Stimulated activated CD8-positive, alpha-beta memory T cell treated with anti-CD3 and anti-CD28 coated beads, Interleukin-15, amount 100 ng/mL, for 1 hour (primary cell): ENCODE measurements at regions not wholly inside any gene's neighbourhood (a gene's known extent, or its start where the extent isn't known, plus 50 kb on each side); places are given as distances from the start of the nearest gene placed in this dataset.

Experiments used
- DNase-seq: peaks from one replicate; pipeline ENCODE4 v3.0.0-alpha.2; 2020; ENCODE audit warnings: low read depth

DNA sequence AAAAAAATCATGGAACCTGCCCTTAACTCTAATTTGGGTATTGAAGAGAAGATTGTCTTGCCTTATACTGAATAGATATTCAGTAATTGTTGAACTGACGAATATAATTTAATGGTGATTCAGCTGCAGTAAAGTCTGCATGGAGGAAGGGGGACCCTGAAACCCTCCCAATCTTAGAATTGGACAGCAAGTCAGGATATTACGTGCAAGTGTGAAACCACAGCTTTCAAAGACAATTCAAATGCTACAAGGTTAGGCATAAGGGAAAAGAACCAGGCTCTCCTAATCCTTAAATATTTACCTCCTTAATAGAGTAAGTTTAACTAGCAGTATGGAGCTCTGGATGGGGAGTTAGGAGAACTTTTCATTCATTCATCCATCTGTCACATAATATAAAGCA is 226.9 kb upstream of the TNP1 start:
- no peak for DNase-seq

DNA sequence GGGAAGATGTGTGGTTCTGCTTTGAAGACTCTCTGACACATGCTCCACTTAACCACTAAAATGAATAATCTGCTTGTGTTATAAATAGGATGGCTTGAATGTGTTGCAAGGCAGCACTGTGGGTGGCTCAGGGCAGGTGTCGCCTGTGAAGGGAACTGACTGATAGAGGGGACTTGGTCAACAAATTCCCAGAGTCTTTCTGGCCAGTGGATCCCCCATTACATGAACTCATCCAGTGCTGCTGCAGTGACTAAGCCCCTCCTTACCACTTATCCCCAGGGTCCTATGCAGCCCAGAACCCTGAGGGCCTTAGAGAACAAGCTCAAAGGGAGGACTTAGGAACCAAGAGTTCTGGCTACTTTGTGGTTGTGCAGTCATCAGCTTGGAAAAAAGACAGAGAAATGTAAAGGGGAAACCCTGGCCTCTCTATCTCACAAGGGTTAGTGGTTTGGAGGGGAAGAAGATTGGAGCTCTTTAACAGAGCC is 226.2 kb upstream of the TNP1 start:
- no peak for DNase-seq

DNA sequence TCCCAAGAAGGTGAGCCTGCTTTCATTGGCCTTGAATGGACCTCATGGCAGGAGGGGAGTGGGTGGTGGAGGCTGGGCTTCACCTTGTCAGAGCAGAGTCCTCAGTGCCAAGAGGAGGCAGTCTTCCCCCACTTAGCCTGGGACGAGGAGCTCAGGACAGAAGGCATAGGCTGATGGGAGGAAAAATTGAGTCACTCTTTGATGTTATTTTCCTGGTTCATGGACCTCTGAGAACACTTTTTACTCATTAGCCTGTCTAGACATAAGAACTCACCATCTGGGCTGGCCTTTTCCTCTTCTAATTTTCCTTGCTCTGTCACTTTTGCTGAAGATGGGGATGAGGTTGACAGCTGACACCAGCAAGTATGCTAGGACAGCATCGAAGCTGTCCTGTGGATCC is 225.7 kb upstream of the TNP1 start:
- no peak for DNase-seq

GRCh38 chr2:217081799-217082198 is 221.9 kb upstream of the TNP1 start:
- DNase-seq, result no peak

- DNase-seq, result no peak
These were observed 219.3 kb upstream of the TNP1 start for GRCh38 chr2:217079165-217079564.

- no peak for DNase-seq
These were observed 218.1 kb upstream of the TNP1 start for GRCh38 chr2:217077831-217078407.

DNA sequence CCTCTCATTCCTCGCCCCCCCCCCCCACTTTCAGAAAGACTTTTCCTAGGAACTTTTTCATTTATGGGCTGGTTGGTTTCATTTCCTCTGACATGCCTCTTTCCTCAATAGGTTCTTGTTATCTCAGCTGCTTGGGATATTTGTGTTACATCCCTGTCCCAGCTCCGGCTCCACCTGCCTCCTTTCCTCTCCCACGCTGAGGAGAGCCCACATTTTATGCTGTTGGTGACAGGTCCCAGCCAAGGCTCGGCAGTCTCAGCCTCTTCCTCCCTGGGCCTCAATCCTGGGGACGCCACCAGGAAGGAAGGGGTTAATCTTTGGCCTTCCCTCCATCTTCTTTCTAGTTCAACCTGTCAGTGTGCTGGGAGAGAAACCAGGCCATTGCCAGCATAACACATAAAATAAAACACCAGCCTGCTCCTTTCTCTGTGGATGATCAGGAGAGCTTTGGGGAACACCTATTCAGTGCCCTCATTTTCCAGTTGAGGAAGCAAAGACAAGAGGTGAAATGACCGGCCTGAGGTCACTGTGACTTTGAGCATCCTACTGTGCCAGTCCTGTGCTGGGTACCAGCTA is 216.9 kb upstream of the TNP1 start:
- no peak for DNase-seq

GRCh38 chr2:217076058-217076435 is 216.2 kb upstream of the TNP1 start:
- no peak for DNase-seq

- no peak for DNase-seq
These were observed 215.6 kb upstream of the TNP1 start for GRCh38 chr2:217075268-217076057.

DNA sequence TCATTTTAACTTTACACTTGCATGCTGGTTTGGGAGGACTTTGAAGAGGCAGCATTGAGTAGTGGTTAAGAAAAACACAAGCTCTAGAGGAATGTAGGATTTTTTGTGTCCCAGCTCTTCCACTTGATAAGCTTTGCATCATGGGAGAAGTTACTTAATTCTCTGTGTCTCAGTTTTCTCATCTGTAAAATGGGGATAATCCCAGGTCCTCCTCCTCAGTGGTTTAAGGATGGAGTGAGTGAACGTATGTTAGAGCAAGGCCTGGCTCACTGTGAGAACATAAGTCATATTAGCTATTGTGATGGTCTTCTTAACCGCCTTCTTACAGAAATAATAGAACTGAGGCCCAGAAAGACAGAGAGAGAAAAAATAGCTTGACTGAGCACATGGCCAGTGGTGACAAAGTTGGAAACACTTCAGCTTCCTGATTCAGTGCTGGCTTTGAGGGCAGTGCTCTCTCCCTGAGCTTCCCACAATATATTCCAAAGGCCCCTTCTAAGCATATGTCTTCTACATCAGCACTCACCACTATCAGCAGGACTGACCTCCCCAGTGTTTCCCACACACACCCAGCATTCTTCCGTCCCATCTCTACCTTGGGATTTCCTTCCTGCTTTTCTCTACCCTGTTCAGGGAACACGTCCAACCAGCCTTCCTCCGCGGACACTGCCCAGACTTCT is 214.9 kb upstream of the TNP1 start:
- no peak for DNase-seq

DNA sequence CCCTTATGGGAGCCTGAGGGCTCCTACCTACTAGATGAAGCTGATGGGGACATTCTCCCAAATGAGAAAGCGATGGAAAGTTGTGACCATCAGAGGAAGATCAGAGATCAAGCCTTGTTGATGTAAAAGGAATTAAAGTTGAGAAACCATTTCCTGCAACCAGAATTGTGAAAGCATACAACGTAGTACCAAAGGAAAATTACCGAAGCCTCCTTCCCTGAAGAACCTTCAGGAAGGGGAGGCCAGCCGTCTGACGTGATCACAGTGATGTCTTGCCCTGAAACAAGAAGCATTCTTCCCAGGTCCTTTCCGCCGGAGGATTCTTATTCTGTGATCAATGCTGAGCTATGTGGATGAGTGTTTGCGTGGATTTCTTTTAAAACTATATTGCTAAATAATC is 211.6 kb upstream of the TNP1 start:
- no peak for DNase-seq

- DNase-seq, result no peak
These were observed 210.7 kb upstream of the TNP1 start for GRCh38 chr2:217070611-217071010.

GRCh38 chr2:217070043-217070430 is 210.2 kb upstream of the TNP1 start:
- no peak for DNase-seq

- DNase-seq, result no peak
These were observed 209.6 kb upstream of the TNP1 start for GRCh38 chr2:217069263-217070042.

- no peak for DNase-seq
These were observed 208.9 kb upstream of the TNP1 start for GRCh38 chr2:217068677-217069250.

GRCh38 chr2:217067787-217068186 is 207.9 kb upstream of the TNP1 start:
- no peak for DNase-seq

DNA sequence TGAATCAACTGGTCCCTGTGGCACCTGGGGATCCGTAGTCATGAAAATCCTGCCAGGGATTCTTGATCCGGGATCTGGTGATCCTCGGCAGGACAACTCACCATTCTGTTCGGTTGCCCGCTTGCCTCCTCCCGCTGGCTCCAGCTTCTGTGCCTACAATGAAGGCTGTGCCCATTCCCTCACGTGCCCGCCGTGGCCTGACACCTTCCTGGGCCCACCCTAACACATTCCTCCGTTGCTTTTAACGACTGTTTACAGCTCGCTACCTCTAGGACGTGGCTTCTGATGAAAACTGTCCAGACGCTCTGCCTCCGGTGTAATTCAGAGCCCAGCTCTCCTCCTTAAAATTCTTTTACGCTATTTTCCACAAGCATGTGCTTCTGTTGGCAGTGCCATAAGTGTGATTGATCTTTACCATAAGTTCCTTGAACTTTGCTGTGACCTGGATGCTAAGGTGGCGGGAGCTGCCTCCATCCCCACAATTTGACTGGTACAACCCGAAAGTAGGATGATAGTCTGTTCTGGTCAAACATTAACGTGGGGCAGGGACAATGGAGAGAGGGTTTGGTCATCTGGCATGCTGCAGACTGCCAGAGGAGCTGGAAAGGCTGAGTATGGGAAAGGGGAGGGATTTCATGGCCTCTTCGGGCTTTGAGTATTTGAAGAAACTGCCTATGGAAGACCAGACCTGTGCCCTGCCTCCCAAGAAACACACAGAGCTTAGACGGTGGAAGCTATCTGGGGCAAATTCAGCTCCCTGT is 206.8 kb upstream of the TNP1 start:
- no peak for DNase-seq

GRCh38 chr2:217065695-217066405 is 206.0 kb upstream of the TNP1 start:
- DNase-seq, result no peak

DNA sequence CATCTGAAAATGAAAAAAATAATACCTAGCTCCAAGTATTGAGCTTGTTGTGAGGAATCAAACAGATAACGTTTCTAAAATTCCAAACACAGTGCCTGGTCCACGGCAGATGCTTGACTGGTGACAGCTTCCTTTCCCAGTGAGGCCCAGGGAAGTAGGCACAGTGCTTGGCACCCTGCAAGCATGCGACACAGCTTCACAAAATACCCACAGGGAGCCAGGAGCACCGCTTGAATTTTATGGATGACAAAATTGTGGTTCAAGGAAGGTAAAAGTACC is 205.1 kb upstream of the TNP1 start:
- DNase-seq, result no peak

DNA sequence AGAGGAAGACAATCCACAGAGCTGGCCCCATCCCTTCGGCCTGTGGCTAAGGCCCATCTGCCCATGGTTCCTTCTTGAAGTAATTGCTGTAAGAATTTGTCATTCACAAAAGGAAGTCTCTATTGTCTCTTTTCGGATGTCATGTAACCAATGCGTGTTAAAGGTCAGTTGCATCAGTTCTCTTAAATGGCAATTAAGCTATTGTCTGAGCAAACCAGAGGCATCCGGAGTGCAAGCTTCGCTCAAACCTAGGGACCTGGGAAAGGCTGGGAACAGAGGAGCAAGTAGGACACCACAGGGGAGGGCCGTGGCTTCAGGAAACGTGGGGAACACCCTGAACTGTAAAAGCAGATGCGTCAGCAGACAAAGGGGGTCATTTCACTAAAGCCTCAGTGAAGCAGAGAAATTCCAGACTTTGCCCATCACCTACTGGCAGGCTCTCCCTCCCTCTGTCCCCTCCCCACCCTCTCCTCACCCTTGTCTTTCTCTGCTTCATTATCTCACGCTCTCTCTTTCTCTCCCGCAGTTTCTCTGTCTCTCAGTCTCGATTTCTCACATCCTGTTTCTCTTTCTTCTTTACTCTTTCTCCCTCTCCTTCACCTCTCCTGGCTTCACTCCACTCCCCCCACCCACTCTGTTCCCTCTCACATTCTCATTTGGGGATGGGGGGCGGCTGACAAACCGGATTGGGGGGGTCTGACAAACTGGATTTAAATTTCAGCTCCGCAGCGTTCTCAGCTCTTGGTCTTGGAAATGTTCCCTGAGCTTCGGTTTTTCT is 204.6 kb upstream of the TNP1 start:
- DNase-seq, result no peak
